Ammon's horn (tissue), 1 donor: ENCODE measurements at regions not wholly inside any gene's neighbourhood (a gene's known extent, or its start where the extent isn't known, plus 50 kb on each side); places are given as distances from the start of the nearest gene placed in this dataset.
"Not testable (repeated sequence)": the region's sequence is repeated elsewhere in the genome, so short reads cannot be mapped to it uniquely, and the experiment has no call there.

Experiments
- DNase-seq: peaks from one replicate; pipeline ENCODE4 v3.0.0-alpha.2; 2016; ENCODE audit warnings: low spot score

- no peak for DNase-seq
Observed at GRCh38 chr10:4262870-4263600, 478.0 kb upstream of the KLF6 start.

DNA sequence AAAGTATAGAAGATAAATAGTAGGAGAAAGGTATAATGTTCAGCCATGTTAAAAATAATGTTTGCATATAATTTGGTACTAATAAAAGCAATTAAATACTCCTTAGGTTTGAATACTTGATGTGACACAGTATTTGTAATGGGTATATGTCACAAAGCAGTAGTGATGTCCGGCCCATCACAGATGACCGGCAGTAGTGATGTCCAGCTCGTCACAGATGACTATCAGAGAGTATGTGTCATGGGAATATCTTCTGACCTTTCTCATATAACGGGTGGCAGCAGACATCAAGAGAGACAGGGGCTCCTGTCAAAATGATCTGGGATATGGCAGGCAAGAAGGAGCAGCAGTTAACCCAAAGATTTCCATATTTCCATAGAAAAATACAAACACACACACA is 477.4 kb upstream of the KLF6 start:
- DNase-seq = no peak

DNA sequence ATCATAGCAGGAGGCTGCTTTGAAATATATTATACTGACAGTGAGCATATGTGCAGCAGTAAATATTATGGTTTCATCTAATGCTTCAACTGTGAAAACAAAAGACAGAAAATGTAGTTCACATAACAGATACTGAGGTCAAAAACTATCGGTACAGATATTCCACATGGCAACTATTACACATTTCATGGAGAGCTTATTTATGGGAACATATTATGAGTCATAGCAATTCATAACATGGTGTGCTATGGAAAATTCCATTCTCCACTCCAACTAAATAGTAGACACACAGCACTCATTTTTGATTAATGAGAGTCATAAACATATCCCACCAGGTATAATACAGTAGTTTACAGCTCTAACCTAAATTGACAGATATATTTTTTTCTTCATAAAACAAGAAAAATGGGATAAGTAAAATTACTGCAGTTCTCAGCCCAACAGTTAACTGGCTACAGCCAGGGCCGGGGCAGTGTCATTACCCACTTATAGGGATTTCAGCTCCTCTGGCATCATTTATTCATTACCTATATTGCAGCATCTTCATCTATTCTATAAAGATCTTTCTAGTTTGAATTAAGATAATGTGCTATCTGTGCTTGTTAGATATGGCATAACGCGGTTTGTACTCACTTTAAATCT is 475.6 kb upstream of the KLF6 start:
- no peak for DNase-seq

DNA sequence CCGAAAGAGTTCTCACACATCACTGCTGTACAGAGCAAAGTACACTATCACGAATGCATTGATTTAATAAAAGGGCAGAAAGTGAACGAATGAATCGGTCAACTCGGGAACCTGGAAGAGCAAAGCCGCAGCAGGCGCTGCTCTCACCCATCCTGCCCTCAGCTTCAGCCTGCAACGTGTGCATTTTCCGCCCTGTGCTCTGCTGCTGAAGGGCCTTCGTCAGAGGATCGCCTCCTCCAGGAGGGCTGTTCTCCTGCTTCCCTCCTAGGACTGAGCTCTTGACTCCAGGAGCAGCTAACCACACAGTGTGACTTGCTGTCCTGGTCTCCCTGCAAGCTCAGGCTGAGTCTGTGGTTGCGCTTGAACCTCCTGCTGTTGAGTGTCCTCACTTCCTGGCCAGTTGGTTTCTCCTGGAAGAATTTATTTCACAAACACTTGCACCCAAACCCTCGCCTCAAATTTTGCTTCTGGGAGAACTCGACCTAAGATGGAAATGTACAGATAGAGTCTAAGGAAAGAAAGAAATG is 473.0 kb upstream of the KLF6 start:
- no peak for DNase-seq

DNA sequence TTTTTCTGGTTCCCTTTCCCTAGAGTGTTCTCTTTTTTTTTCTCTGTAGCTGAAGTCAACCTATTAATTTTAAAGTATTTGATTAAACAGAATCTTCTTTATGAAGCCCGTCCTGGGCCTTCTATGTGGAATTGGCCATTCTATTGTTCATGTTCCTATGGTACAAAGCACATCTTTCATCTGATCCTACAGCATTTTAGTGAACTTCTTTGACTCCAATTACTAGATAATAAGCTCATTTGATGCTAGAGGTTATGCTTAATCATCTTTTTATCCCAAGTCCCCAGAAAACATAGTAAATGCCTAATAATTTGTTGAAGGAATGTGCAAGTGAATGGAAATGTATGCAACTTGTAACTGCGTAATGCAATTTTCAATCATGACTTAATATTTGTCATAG is 472.0 kb upstream of the KLF6 start:
- DNase-seq = no peak

GRCh38 chr10:4255751-4256150 is 470.7 kb upstream of the KLF6 start:
- no peak for DNase-seq

DNA sequence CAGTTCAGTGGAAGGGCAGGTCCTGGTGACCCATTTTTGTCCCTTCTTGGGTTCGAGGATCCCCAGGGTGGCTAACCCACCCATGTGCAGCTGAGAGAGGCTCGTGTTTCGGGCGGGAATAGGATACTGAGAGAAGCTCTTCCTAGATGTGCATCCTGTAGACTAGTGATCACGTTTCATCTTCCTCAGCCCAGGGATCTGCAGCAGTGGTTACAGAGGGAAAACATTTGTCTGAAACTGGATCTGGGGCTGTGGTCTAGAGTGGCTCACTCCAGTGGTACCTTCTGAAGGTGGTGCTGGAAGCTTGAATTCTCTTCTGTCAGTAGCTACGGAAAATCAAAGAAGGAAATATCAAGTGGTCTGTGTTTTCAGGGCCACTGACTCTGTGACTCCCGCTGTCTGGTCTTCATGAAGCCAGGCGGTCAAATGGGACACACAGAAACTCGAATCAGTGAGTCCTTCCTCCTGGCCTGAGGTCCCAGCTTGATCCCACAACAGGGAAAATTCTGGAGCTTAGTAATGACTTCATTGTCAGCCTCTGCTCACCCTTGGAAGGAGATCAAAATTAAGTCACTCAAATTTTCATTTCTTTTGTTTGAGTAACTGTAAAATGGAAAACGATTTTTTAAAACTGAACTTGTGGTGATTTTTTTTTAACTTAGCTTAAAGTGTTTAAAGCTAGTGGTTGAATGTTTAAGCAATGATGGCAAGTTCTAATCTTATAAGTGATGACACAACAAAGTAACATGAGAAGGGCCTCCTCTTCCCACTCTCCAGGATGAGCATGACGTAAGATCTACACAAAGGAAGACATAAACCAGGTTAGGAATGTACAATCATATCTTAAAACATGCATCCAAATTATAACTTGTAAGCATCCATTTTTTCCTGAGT is 469.3 kb upstream of the KLF6 start:
- no peak for DNase-seq

DNA sequence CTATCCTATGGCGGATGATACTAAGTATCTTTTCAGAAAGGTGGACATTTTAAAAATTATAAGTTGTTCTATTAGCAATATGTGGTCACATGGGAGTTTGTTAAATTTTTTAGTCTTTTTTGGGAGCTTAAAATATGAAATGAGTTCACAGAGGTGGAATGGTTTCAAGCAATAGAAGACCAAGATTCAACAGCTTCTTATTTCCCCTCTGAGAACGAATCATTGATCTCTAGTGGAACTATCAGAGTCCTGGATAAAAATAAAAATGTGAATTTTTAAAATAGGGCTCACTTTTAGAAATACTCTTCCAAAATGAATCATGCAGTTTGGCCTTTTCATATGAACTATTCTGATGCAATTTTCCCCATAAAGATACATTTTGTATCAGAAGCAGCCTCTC is 467.7 kb upstream of the KLF6 start:
- DNase-seq = no peak

- no peak for DNase-seq
Observed at GRCh38 chr10:4250587-4250887, 465.5 kb upstream of the KLF6 start.

DNA sequence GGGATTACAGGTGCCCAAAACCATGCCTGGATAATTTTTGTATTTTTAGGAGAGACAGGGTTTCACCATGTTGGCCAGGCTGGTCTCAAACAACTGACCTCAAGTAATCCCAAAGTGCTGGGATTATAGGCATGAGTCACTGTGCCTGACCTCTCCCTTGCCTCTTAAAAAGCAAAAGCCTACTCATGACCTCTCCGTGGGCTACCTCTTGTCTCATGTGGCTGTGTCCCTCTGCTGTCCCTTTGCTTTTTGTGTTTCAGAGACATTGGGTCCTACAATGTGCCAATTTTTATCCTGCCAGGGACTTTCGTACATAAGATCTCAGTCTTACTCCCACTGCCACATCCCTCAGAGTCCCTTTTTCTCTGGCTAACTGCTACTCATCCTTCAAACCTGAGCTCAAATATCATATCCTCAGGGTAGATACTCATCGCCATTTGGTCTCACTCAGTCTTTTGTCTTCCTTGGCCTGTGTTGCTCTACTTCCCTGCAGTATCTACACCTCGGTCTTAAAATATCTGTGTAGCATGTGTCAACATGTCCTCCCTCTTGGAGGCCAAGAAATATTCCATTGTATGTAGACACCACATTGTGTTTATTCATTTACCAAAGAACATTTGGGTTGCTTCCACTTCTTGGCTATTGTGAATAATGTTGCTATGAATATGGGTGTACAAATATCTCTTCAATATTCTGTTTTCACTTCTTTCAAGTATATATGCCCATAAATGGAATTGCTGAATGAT is 465.0 kb upstream of the KLF6 start:
- no peak for DNase-seq

DNA sequence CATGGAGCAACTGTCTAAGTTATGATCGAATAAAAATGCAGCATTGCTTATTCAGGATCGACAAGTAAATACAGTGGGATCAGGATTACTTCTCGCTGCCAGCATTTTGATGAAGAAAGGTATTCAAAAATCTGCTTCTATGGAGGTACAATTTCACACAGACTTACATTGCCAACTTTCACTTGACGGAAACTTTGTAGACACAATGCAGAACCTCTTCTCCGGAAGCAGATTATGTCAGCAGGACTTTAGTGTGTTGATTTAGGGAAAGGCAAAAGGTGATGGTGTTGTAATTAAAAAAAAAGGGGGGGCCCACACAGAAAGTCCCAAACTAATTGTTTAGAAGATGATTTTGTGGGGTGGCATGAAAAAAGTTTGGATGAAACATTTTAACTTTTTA is 462.4 kb upstream of the KLF6 start:
- no peak for DNase-seq

GRCh38 chr10:4246881-4247358 is 461.9 kb upstream of the KLF6 start:
- no peak for DNase-seq

- no peak for DNase-seq
Observed at GRCh38 chr10:4243651-4244050, 458.6 kb upstream of the KLF6 start.

GRCh38 chr10:4243169-4243568 is 458.2 kb upstream of the KLF6 start:
- no peak for DNase-seq

GRCh38 chr10:4242561-4243035 is 457.6 kb upstream of the KLF6 start:
- DNase-seq = no peak

- peak; percentile 24 for DNase-seq
Observed at GRCh38 chr10:4241724-4242345, 456.8 kb upstream of the KLF6 start.

GRCh38 chr10:4240608-4241197 is 455.7 kb upstream of the KLF6 start:
- DNase-seq = no peak

- DNase-seq = no peak
Observed at GRCh38 chr10:4239186-4239585, 454.2 kb upstream of the KLF6 start.

DNA sequence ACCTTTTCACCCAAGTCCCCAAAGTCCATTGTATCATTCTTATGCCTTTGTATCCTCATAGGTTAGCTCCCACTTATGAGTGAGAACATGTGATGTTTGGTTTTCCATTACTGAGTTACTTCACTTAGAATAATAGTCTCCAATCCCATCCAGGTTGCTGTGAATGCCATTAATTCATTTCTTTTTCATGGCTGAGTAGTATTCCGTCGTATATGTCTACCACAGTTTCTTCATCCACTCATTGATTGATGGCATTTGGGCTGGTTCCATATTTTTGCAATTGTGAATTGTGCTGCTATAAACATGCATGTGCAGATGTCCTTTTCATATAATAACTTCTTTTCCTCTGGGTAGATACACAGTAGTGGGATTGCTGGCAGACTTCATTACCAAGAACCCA is 451.9 kb upstream of the KLF6 start:
- not testable (repeated sequence) for DNase-seq

DNA sequence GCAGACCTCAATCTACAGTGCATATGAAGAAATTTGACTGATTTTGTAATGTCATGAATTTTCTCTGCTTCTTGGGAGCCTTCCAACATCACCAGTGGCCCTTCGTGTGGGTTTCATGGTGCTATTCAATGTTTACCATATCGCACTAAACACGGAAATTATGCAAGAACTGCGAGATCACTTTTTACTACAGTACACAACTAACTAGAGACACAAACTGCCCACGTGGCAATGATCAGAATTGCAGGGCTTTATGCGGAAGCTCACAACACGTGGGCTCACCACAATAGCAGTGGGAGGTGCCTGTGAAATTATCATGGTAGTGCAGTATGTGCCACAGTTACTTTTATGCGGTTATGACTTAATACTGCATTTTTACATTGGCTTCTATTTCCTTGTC is 449.7 kb upstream of the KLF6 start:
- DNase-seq = no peak

- no peak for DNase-seq
Observed at GRCh38 chr10:4231439-4231838, 446.4 kb upstream of the KLF6 start.
